IMR-90 (cell line): ENCODE measurements at regions not wholly inside any gene's neighbourhood (a gene's known extent, or its start where the extent isn't known, plus 50 kb on each side); places are given as distances from the start of the nearest gene placed in this dataset.

Experiments used
- ATAC-seq: fragments of 200-7000 bp; cut with Tn5 transposase; 2 replicates; pipeline ENCODE4 v1.9.1; 2020; ENCODE audit warnings: low read depth, mild to moderate bottlenecking, moderate library complexity
- BruUV-seq: library from RNA; stranded (reverse); fragments of 400-500 nt; replicated peaks from 2 replicates; lab custom pipeline; 2021; lab: Mats Ljungman, UMichigan
- CTCF ChIA-PET: fragments of 300-600 bp; formaldehyde crosslinking; extraction: SDS; loops from one replicate; lab custom pipeline; 2021; ENCODE audit warnings: antibody characterized with exemption; lab: Yijun Ruan, JAX
- POLR2A ChIA-PET: fragments of 300-600 bp; sonication (Branson Sonifier 250); formaldehyde crosslinking; loops from one replicate; lab custom pipeline; 2022; ENCODE audit warnings: antibody characterized with exemption; ENCODE audit not compliant: unreplicated experiment; lab: Charles Lee
- DNase-seq: peaks from one replicate; pipeline ENCODE4 v3.0.0; 2013
- H2AFZ ChIP-seq: replicated peaks from 2 replicates; pipeline ENCODE3; 2013; ENCODE audit warnings: low read length, mild to moderate bottlenecking; ENCODE audit not compliant: poor library complexity
- H2AK5ac ChIP-seq: 2 replicates; pipeline ENCODE4 v1.6.1; 2013; ENCODE audit warnings: low read depth, low read length, inconsistent platforms
- H2AK9ac ChIP-seq: replicated peaks from 2 replicates; pipeline ENCODE3; 2013; ENCODE audit warnings: mild to moderate bottlenecking, low read depth, low read length, moderate library complexity; ENCODE audit not compliant: poor library complexity
- H2BK120ac ChIP-seq: 2 replicates; pipeline ENCODE4 v1.6.1; 2013; ENCODE audit warnings: low read depth, low read length, inconsistent platforms
- H2BK15ac ChIP-seq: 3 replicates; pipeline ENCODE4 v1.6.1; 2013; ENCODE audit warnings: low read depth, low read length, inconsistent platforms
- H2BK20ac ChIP-seq: 2 replicates; pipeline ENCODE4 v1.6.1; 2013; ENCODE audit warnings: low read depth, mild to moderate bottlenecking, inconsistent platforms, low read length, moderate library complexity
- H2BK5ac ChIP-seq: 2 replicates; pipeline ENCODE4 v1.6.1; 2013; ENCODE audit warnings: mild to moderate bottlenecking, low read depth, low read length, inconsistent platforms; ENCODE audit not compliant: poor library complexity, severe bottlenecking
- H3K14ac ChIP-seq: replicated peaks from 2 replicates; pipeline ENCODE4 v1.6.1; 2013; ENCODE audit warnings: low read depth, low read length, inconsistent platforms
- H3K18ac ChIP-seq: 2 replicates; pipeline ENCODE4 v1.6.1; 2013; ENCODE audit warnings: low read depth, low read length, control low read depth
- H3K23ac ChIP-seq: 2 replicates; pipeline ENCODE4 v1.6.1; 2013; ENCODE audit warnings: low read depth, low read length, inconsistent platforms
- H3K27ac ChIP-seq: 2 replicates; pipeline ENCODE4 v1.5.1; 2013; ENCODE audit warnings: mild to moderate bottlenecking, control low read depth, low read length; ENCODE audit not compliant: insufficient read depth
- H3K27me3 ChIP-seq: 2 replicates; pipeline ENCODE4 v1.6.1; 2013; ENCODE audit warnings: low read length; ENCODE audit not compliant: control insufficient read depth, insufficient read depth
- H3K36me3 ChIP-seq: 2 replicates; pipeline ENCODE4 v1.6.1; 2013; ENCODE audit warnings: low read length, mixed read lengths; ENCODE audit not compliant: control insufficient read depth, insufficient read depth
- H3K4ac ChIP-seq: 2 replicates; pipeline ENCODE4 v1.6.1; 2013; ENCODE audit warnings: low read depth, low read length, inconsistent platforms
- H3K4me1 ChIP-seq: 2 replicates; pipeline ENCODE4 v1.6.1; 2013; ENCODE audit warnings: low read length, mixed read lengths; ENCODE audit not compliant: control insufficient read depth, insufficient read depth
- H3K4me2 ChIP-seq: 2 replicates; pipeline ENCODE4 v1.6.1; 2013; ENCODE audit warnings: low read depth, mild to moderate bottlenecking, control low read depth, low read length, moderate library complexity
- H3K4me3 ChIP-seq: 2 replicates; pipeline ENCODE4 v1.5.1; 2013; ENCODE audit warnings: low read depth, mild to moderate bottlenecking, control low read depth, low read length, moderate library complexity; ENCODE audit not compliant: insufficient read depth
- H3K56ac ChIP-seq: 2 replicates; pipeline ENCODE4 v1.6.1; 2013; ENCODE audit warnings: low read length, inconsistent platforms; ENCODE audit not compliant: insufficient read depth; ENCODE audit errors: extremely low read depth
- H3K79me1 ChIP-seq, 2 experiments: 2 replicates each; pipeline ENCODE4 v1.6.1; 2013; ENCODE audit warnings: low read length in 2 of 2, inconsistent platforms in 1 of 2, low read depth in 1 of 2
- H3K9ac ChIP-seq: 2 replicates; pipeline ENCODE4 v1.6.1; 2013; ENCODE audit warnings: low read depth, low read length, control low read depth
- H3K9me1 ChIP-seq: 2 replicates; pipeline ENCODE4 v1.6.1; 2013; ENCODE audit warnings: low read length, inconsistent platforms; ENCODE audit not compliant: insufficient read depth
- H3K9me3 ChIP-seq: 2 replicates; pipeline ENCODE4 v1.6.1; 2013; ENCODE audit warnings: low read length; ENCODE audit not compliant: control insufficient read depth, insufficient read depth
- H4K20me1 ChIP-seq: 2 replicates; pipeline ENCODE4 v1.6.1; 2013; ENCODE audit warnings: low read length, inconsistent platforms; ENCODE audit not compliant: insufficient read depth
- H4K5ac ChIP-seq: 2 replicates; pipeline ENCODE4 v1.6.1; 2013; ENCODE audit warnings: mild to moderate bottlenecking, low read depth, low read length, control low read depth
- H4K8ac ChIP-seq, 2 experiments: 2 replicates each; pipeline ENCODE4 v1.6.1; 2013; ENCODE audit warnings: low read depth in 2 of 2, low read length in 2 of 2, control low read depth in 1 of 2, inconsistent platforms in 1 of 2
- H4K91ac ChIP-seq: 2 replicates; pipeline ENCODE4 v1.6.1; 2013; ENCODE audit warnings: low read depth, low read length, inconsistent platforms; ENCODE audit not compliant: insufficient read depth
- BHLHE40 ChIP-seq: fragments of 150-350 bp; IDR thresholded peaks from 2 replicates; pipeline ENCODE4 v1.6.1; 2016; ENCODE audit warnings: mild to moderate bottlenecking, low read depth, low read length
- CEBPB ChIP-seq: IDR thresholded peaks from 2 replicates; pipeline ENCODE4 v1.6.1; 2012; ENCODE audit warnings: low read depth, low read length, improper control_type of control experiment
- CHD1 ChIP-seq: IDR thresholded peaks from 2 replicates; pipeline ENCODE4 v1.6.1; 2012; ENCODE audit warnings: low read depth, low read length, improper control_type of control experiment
- CTCF ChIP-seq: conservative IDR thresholded peaks from 2 replicates; pipeline ENCODE4 v1.5.1; 2012; ENCODE audit warnings: mild to moderate bottlenecking, low read depth, low read length, improper control_type of control experiment
- ELK1 ChIP-seq: fragments of 150-350 bp; IDR thresholded peaks from 2 replicates; pipeline ENCODE4 v1.6.1; 2016; ENCODE audit warnings: low read depth, mild to moderate bottlenecking, low read length, moderate library complexity, borderline replicate concordance
- FOS ChIP-seq: fragments of 150-350 bp; IDR thresholded peaks from 2 replicates; pipeline ENCODE4 v1.6.1; 2016; ENCODE audit warnings: low read depth, low read length
- MAFK ChIP-seq: IDR thresholded peaks from 2 replicates; pipeline ENCODE4 v1.6.1; 2012; ENCODE audit warnings: low read depth, low read length, improper control_type of control experiment
- MAZ ChIP-seq: IDR thresholded peaks from 2 replicates; pipeline ENCODE4 v1.6.1; 2012; ENCODE audit warnings: low read depth, mild to moderate bottlenecking, low read length, improper control_type of control experiment, moderate library complexity, borderline replicate concordance
- MXI1 ChIP-seq: IDR thresholded peaks from 2 replicates; pipeline ENCODE4 v1.6.1; 2012; ENCODE audit warnings: low read depth, mild to moderate bottlenecking, low read length, moderate library complexity, borderline replicate concordance
- NFE2L2 ChIP-seq: fragments of 150-350 bp; IDR thresholded peaks from 2 replicates; pipeline ENCODE4 v1.6.1; 2016; ENCODE audit warnings: low read depth, mild to moderate bottlenecking, low read length
- POLR2A ChIP-seq: IDR thresholded peaks from 2 replicates; pipeline ENCODE4 v1.6.1; 2012; ENCODE audit warnings: mild to moderate bottlenecking, low read depth, low read length
- RAD21 ChIP-seq: IDR thresholded peaks from 2 replicates; pipeline ENCODE4 v1.6.1; 2012; ENCODE audit warnings: low read length, improper control_type of control experiment
- RCOR1 ChIP-seq: IDR thresholded peaks from 2 replicates; pipeline ENCODE4 v1.6.1; 2012; ENCODE audit warnings: mild to moderate bottlenecking, low read length, improper control_type of control experiment; ENCODE audit not compliant: insufficient replicate concordance
- RFX5 ChIP-seq: IDR thresholded peaks from 2 replicates; pipeline ENCODE4 v1.8.0; 2012; ENCODE audit warnings: low read depth, mild to moderate bottlenecking, low read length, moderate library complexity
- SMC3 ChIP-seq: fragments of 150-350 bp; IDR thresholded peaks from 2 replicates; pipeline ENCODE4 v1.6.1; 2016; ENCODE audit warnings: low read depth, mild to moderate bottlenecking, antibody characterized with exemption, low read length, moderate library complexity
- WGBS, 2 experiments: methylation state at CpG; one replicate each; pipeline versions ENCODE4 v1.1.5 to v1.1.7; 2013; ENCODE audit warnings: missing lambda C conversion rate in 2 of 2; ENCODE audit not compliant: insufficient read length in 1 of 2; ENCODE audit errors: extremely low coverage in 2 of 2; 5-methylcytosine and 5-hydroxymethylcytosine counted together
- dilution Hi-C: fragments of 300-500 bp; cut with HindIII; formaldehyde crosslinking; loops from one replicate; pipeline ENCODE4 v1.14.3; 2018; ENCODE audit warnings: low sequenced_read_pairs; ENCODE audit not compliant: unreplicated experiment
- in situ Hi-C: fragments of 300-500 bp; cut with MboI; formaldehyde crosslinking; loops from 3 replicates; pipeline ENCODE4 v1.14.3; 2019; ENCODE audit warnings: low sequenced_read_pairs, inconsistent platforms, mixed read lengths
- intact Hi-C: fragments of 100-400 bp; cut with micrococcal nuclease; formaldehyde crosslinking; loops from 2 replicates; pipeline ENCODE4 v1.10.0; 2022
- TF ChIP-seq, protein P1 (sequence below): fragments of 150-350 bp; IDR thresholded peaks from 2 replicates; pipeline ENCODE4 v1.6.1; 2017; ENCODE audit warnings: mild to moderate bottlenecking, antibody characterized with exemption, low read length, low read depth

DNA sequence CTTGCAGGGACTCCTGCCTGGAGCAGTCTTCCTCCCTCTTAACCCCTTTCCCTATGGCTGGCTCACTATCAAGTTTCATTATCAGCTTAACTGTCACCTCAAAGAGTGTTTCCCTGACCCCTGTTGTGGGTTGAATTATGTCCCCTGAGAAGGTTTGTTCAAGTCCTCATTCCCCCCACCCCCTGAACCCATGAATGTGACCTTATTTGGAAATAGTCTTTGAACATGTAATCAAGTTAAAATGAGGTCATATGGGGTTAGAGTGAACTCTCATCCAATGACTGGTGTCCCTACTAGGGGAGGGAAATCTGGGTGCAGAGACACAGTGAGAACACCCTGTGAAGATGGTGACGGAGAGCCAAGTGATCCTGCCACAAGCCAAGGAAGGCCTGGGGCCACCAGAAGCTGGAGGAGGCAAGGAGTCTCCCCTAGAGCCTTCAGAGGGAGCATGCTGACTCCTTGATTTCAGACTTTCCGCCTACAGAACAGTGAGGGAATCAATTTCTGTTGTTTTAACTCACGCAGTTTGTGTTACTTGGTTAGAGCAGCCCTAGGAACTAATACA, 165.2 kb upstream of the TOP1 start:
- ChIA-PET POLR2A (no interaction called here), CTCF (interaction anchor here (1.1 kb wide), 1 partner anchor 18 kb away, joined by 3 read pairs; no protein-coding TSS in a partner anchor)
- DNase-seq: no peak
- no peak overlapping the region for H3K4me3 ChIP-seq
- H4K91ac ChIP-seq: no peak overlapping the region
- no peak overlapping the region for H2BK20ac ChIP-seq
- H3K56ac ChIP-seq: no peak overlapping the region
- no peak overlapping the region; the same call in 2 of the 3 replicates for H2BK15ac ChIP-seq
- no peak for TF ChIP-seq FOS
- TF ChIP-seq RCOR1: no peak
- TF ChIP-seq SMC3: no peak
- no peak for TF ChIP-seq ELK1
- TF ChIP-seq MXI1: no peak
- TF ChIP-seq RAD21: no peak
- TF ChIP-seq, protein P1, sequence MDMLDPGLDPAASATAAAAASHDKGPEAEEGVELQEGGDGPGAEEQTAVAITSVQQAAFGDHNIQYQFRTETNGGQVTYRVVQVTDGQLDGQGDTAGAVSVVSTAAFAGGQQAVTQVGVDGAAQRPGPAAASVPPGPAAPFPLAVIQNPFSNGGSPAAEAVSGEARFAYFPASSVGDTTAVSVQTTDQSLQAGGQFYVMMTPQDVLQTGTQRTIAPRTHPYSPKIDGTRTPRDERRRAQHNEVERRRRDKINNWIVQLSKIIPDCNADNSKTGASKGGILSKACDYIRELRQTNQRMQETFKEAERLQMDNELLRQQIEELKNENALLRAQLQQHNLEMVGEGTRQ: no peak
- TF ChIP-seq MAFK: no peak
- no peak for TF ChIP-seq CHD1
- TF ChIP-seq POLR2A: no peak
- TF ChIP-seq BHLHE40: no peak
- TF ChIP-seq RFX5: no peak
- TF ChIP-seq MAZ: no peak
- no peak for TF ChIP-seq CTCF
- no peak for TF ChIP-seq NFE2L2
- TF ChIP-seq CEBPB: no peak
- H3K27me3 ChIP-seq: peaks cover 5% of the 10 kb centered on the region
- no peaks in the 10 kb centered on the region for H3K36me3 ChIP-seq
- dilution Hi-C loops (no loop called here), intact Hi-C loops (no loop called here), in situ Hi-C loops (no loop called here)
- no peak overlapping the region for H3K23ac ChIP-seq
- H3K4me1 ChIP-seq: peaks cover 6% of the 10 kb centered on the region; the same call in 1 of the 2 replicates
- no peak overlapping the region for H2AFZ ChIP-seq
- no peak overlapping the region for H3K4me2 ChIP-seq
- peaks cover 8% of the 10 kb centered on the region; the same call in 1 of the 2 replicates for H4K20me1 ChIP-seq
- no peak overlapping the region for H3K9ac ChIP-seq
- H2BK120ac ChIP-seq: no peak overlapping the region
- H3K4ac ChIP-seq: no peak overlapping the region
- H3K9me3 ChIP-seq: no peaks in the 10 kb centered on the region
- ATAC-seq: no peak
- H2BK5ac ChIP-seq: no peak overlapping the region
- BruUV-seq: no TSS peak
- no peak overlapping the region for H3K14ac ChIP-seq
- no peak overlapping the region for H4K8ac ChIP-seq
- H3K9me1 ChIP-seq: peaks cover 6% of the 10 kb centered on the region
- no peak overlapping the region for H3K18ac ChIP-seq
- no peak overlapping the region for H2AK5ac ChIP-seq
- no peak overlapping the region for H2AK9ac ChIP-seq
- H4K5ac ChIP-seq: no peak overlapping the region
- H3K27ac ChIP-seq: no peak overlapping the region
- 89% methylated on average over 2 of the region's 3 CpGs; no CpG with 5 or more reads in 1 of the 2 experiments for WGBS, 2 experiments
- 0 out of 4 replicates have a peak, but pooled peaks cover 0 to 2% of the 10 kb centered on the region in 2 experiments for H3K79me1 ChIP-seq
